ENCODE measurements at regions not wholly inside any gene's neighbourhood (a gene's known extent, or its start where the extent isn't known, plus 50 kb on each side); places are given as distances from the start of the nearest gene placed in this dataset.
"Not testable (repeated sequence)": the region's sequence is repeated elsewhere in the genome, so short reads cannot be mapped to it uniquely, and the experiment has no call there.

- TF ChIP-seq, protein P1, sequence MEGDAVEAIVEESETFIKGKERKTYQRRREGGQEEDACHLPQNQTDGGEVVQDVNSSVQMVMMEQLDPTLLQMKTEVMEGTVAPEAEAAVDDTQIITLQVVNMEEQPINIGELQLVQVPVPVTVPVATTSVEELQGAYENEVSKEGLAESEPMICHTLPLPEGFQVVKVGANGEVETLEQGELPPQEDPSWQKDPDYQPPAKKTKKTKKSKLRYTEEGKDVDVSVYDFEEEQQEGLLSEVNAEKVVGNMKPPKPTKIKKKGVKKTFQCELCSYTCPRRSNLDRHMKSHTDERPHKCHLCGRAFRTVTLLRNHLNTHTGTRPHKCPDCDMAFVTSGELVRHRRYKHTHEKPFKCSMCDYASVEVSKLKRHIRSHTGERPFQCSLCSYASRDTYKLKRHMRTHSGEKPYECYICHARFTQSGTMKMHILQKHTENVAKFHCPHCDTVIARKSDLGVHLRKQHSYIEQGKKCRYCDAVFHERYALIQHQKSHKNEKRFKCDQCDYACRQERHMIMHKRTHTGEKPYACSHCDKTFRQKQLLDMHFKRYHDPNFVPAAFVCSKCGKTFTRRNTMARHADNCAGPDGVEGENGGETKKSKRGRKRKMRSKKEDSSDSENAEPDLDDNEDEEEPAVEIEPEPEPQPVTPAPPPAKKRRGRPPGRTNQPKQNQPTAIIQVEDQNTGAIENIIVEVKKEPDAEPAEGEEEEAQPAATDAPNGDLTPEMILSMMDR (IDR thresholded peaks at IDR 0.05 in 8 of 11, conservative IDR thresholded peaks at IDR 0.05 in 3 of 11), result peak in 1 of 11 experiments; percentile 8
- TF ChIP-seq POLR2AphosphoS5 (IDR thresholded peaks at IDR 0.05), result peak; percentile 38 to 69 (median 48)
- not testable (repeated sequence) for TF ChIP-seq POLR2A (IDR thresholded peaks at IDR 0.05)
Measured at GRCh38 chr2:87469180-87470151, 278.4 kb upstream of the PLGLB2 start.

All from spleen (tissue), 7 donors.